ENCODE measurements at regions not wholly inside any gene's neighbourhood (a gene's known extent, or its start where the extent isn't known, plus 50 kb on each side); places are given as distances from the start of the nearest gene placed in this dataset.

- H3K36me3 ChIP-seq = no peaks in the 10 kb centered on the region
- DNase-seq (ENCODE audit: low read depth in 1 of 2, low spot score in 1 of 2) = no peak
- no peak overlapping the region for H3K4me3 ChIP-seq
- no peaks in the 10 kb centered on the region for H3K9me3 ChIP-seq (ENCODE audit: low read depth)
- H3K27ac ChIP-seq = no peak overlapping the region
- H3K4me1 ChIP-seq (ENCODE audit: low read depth) = no peaks in the 10 kb centered on the region
- TF ChIP-seq CTCF (IDR thresholded peaks at IDR 0.05; ENCODE audit: low read depth, low read length) = no peak
- H3K27me3 ChIP-seq = peaks cover 10% of the 10 kb centered on the region
Observed at GRCh38 chr4:84441758-84442377, 57.2 kb downstream of the NKX6-1 start.

- H3K4me1 ChIP-seq (ENCODE audit: low read depth) = no peaks in the 10 kb centered on the region
- H3K9me3 ChIP-seq (ENCODE audit: low read depth) = no peaks in the 10 kb centered on the region
- H3K27ac ChIP-seq = no peak overlapping the region
- peaks cover 10% of the 10 kb centered on the region for H3K27me3 ChIP-seq
- no peak for TF ChIP-seq CTCF (IDR thresholded peaks at IDR 0.05; ENCODE audit: low read depth, low read length)
- H3K4me3 ChIP-seq = no peak overlapping the region
- H3K36me3 ChIP-seq = no peaks in the 10 kb centered on the region
- no peak for DNase-seq (ENCODE audit: low read depth in 1 of 2, low spot score in 1 of 2)
Observed at GRCh38 chr4:84439996-84440395, 59.1 kb downstream of the NKX6-1 start.

- Histone ChIP-seq H3K9me3 (ENCODE audit: low read depth) (no peaks in the 10 kb centered on the region), H3K4me3 (no peak overlapping the region), H3K27ac (no peak overlapping the region), H3K27me3 (peaks cover 10% of the 10 kb centered on the region), H3K36me3 (no peaks in the 10 kb centered on the region), H3K4me1 (ENCODE audit: low read depth) (no peaks in the 10 kb centered on the region)
- no peak for DNase-seq (ENCODE audit: low read depth in 1 of 2, low spot score in 1 of 2)
- TF ChIP-seq CTCF (IDR thresholded peaks at IDR 0.05; ENCODE audit: low read depth, low read length) = no peak
Observed at GRCh38 chr4:84436812-84437211, 62.3 kb downstream of the NKX6-1 start.

- peaks cover 10% of the 10 kb centered on the region for H3K27me3 ChIP-seq
- H3K36me3 ChIP-seq = no peaks in the 10 kb centered on the region
- H3K9me3 ChIP-seq (ENCODE audit: low read depth) = no peaks in the 10 kb centered on the region
- DNase-seq (ENCODE audit: low read depth in 1 of 2, low spot score in 1 of 2) = no peak
- H3K4me1 ChIP-seq (ENCODE audit: low read depth) = no peaks in the 10 kb centered on the region
- no peak overlapping the region for H3K4me3 ChIP-seq
- H3K27ac ChIP-seq = no peak overlapping the region
- TF ChIP-seq CTCF (IDR thresholded peaks at IDR 0.05; ENCODE audit: low read depth, low read length) = no peak
Observed at GRCh38 chr4:84434344-84434743, 64.7 kb downstream of the NKX6-1 start.

GRCh38 chr4:84433633-84434222 lies 65.4 kb downstream of the NKX6-1 start:
- Histone ChIP-seq H3K9me3 (ENCODE audit: low read depth) (no peaks in the 10 kb centered on the region), H3K4me3 (no peak overlapping the region), H3K27me3 (peaks cover 5% of the 10 kb centered on the region), H3K36me3 (no peaks in the 10 kb centered on the region), H3K4me1 (ENCODE audit: low read depth) (no peaks in the 10 kb centered on the region), H3K27ac (no peak overlapping the region)
- no peak for DNase-seq (ENCODE audit: low read depth in 1 of 2, low spot score in 1 of 2)
- no peak for TF ChIP-seq CTCF (IDR thresholded peaks at IDR 0.05; ENCODE audit: low read depth, low read length)
